Cardiac muscle cell (in vitro differentiated cells and primary cell): ENCODE measurements at regions not wholly inside any gene's neighbourhood (a gene's known extent, or its start where the extent isn't known, plus 50 kb on each side); places are given as distances from the start of the nearest gene placed in this dataset.

ENCODE experiments used
- DNase-seq, 2 donors: peaks; one replicate each; pipeline versions ENCODE4 v3.0.0 to v3.0.0-alpha.2; 2010 to 2017; ENCODE audit warnings: low read depth in 1 of 2, low spot score in 1 of 2
- H3K27ac ChIP-seq: fragments of 200-600 bp; sonication (generic); 2 replicates; pipeline ENCODE4 v1.5.1; 2016
- H3K27me3 ChIP-seq: fragments of 200-600 bp; sonication (generic); 2 replicates; pipeline ENCODE4 v1.6.0; 2016; ENCODE audit warnings: control low read depth
- H3K36me3 ChIP-seq: fragments of 200-600 bp; sonication (generic); 2 replicates; pipeline ENCODE4 v1.5.1; 2016; ENCODE audit warnings: control low read depth
- H3K4me1 ChIP-seq: fragments of 200-600 bp; sonication (generic); 2 replicates; pipeline ENCODE4 v1.8.1; 2017; ENCODE audit warnings: low read depth, mild to moderate bottlenecking, mixed run types
- H3K4me3 ChIP-seq: fragments of 200-600 bp; sonication (generic); 2 replicates; pipeline ENCODE4 v1.5.1; 2016; ENCODE audit warnings: mild to moderate bottlenecking
- H3K9me3 ChIP-seq: fragments of 200-600 bp; sonication (generic); 2 replicates; pipeline ENCODE4 v1.5.1; 2017; ENCODE audit warnings: low read depth, mild to moderate bottlenecking, control low read depth
- CTCF ChIP-seq: IDR thresholded peaks from 2 replicates; pipeline ENCODE4 v1.5.1; 2012; ENCODE audit warnings: low read depth, mild to moderate bottlenecking, low read length

- H3K27ac ChIP-seq: no peak overlapping the region
- no peak for TF ChIP-seq CTCF
- H3K4me3 ChIP-seq: no peak overlapping the region
- no peaks in the 10 kb centered on the region for H3K9me3 ChIP-seq
- H3K36me3 ChIP-seq: no peaks in the 10 kb centered on the region
- no peaks in the 10 kb centered on the region for H3K27me3 ChIP-seq
- no peaks in the 10 kb centered on the region for H3K4me1 ChIP-seq
- DNase-seq: no peak
Measured at GRCh38 chr7:57198801-57199200, 66.6 kb upstream of the ZNF479 start.

GRCh38 chr7:57199252-57199651 lies 67.0 kb upstream of the ZNF479 start:
- H3K27ac ChIP-seq: no peak overlapping the region
- TF ChIP-seq CTCF: no peak
- no peaks in the 10 kb centered on the region for H3K4me1 ChIP-seq
- no peak for DNase-seq
- H3K9me3 ChIP-seq: no peaks in the 10 kb centered on the region
- no peaks in the 10 kb centered on the region for H3K27me3 ChIP-seq
- no peaks in the 10 kb centered on the region for H3K36me3 ChIP-seq
- no peak overlapping the region for H3K4me3 ChIP-seq

GRCh38 chr7:57201021-57201894 lies 69.0 kb upstream of the ZNF479 start:
- Histone ChIP-seq H3K4me3 (no peak overlapping the region), H3K36me3 (no peaks in the 10 kb centered on the region), H3K27me3 (no peaks in the 10 kb centered on the region), H3K9me3 (no peaks in the 10 kb centered on the region), H3K27ac (no peak overlapping the region), H3K4me1 (no peaks in the 10 kb centered on the region)
- DNase-seq: no peak
- no peak for TF ChIP-seq CTCF

- Histone ChIP-seq H3K27ac (no peak overlapping the region), H3K9me3 (no peaks in the 10 kb centered on the region), H3K36me3 (no peaks in the 10 kb centered on the region), H3K4me1 (no peaks in the 10 kb centered on the region), H3K27me3 (no peaks in the 10 kb centered on the region), H3K4me3 (no peak overlapping the region)
- DNase-seq: no peak
- no peak for TF ChIP-seq CTCF
Measured at GRCh38 chr7:57201895-57202210, 69.6 kb upstream of the ZNF479 start.

- no peaks in the 10 kb centered on the region for H3K9me3 ChIP-seq
- H3K27me3 ChIP-seq: no peaks in the 10 kb centered on the region
- no peak for DNase-seq
- H3K27ac ChIP-seq: no peak overlapping the region
- H3K4me1 ChIP-seq: no peaks in the 10 kb centered on the region
- H3K4me3 ChIP-seq: no peak overlapping the region
- no peaks in the 10 kb centered on the region for H3K36me3 ChIP-seq
- no peak for TF ChIP-seq CTCF
Measured at GRCh38 chr7:57202274-57202673, 70.0 kb upstream of the ZNF479 start.
